WERI-Rb-1 (cell line): ENCODE measurements at regions not wholly inside any gene's neighbourhood (a gene's known extent, or its start where the extent isn't known, plus 50 kb on each side); places are given as distances from the start of the nearest gene placed in this dataset.

ENCODE experiments used
- DNase-seq: peaks from one replicate; pipeline ENCODE4 v3.0.0-alpha.2; 2020
- H3K27ac ChIP-seq: fragments of 250-450 bp; sonication (Bioruptor Pico); 2 replicates; pipeline ENCODE4 v1.5.1; 2020; ENCODE audit warnings: mild to moderate bottlenecking, moderate library complexity
- H3K27me3 ChIP-seq: fragments of 250-450 bp; sonication (Bioruptor Pico); 2 replicates; pipeline ENCODE4 v1.5.1; 2021; ENCODE audit warnings: mild to moderate bottlenecking, low read depth, moderate library complexity; ENCODE audit not compliant: insufficient read depth, severe bottlenecking
- H3K36me3 ChIP-seq: fragments of 250-450 bp; sonication (Bioruptor Pico); 2 replicates; pipeline ENCODE4 v1.5.1; 2020; ENCODE audit warnings: mild to moderate bottlenecking, moderate library complexity
- H3K4me3 ChIP-seq: 2 replicates; pipeline ENCODE4 v1.5.1; 2011; ENCODE audit warnings: low read depth, mild to moderate bottlenecking, control low read depth, low read length
- H3K9me3 ChIP-seq: fragments of 250-450 bp; sonication (Bioruptor Pico); 2 replicates; pipeline ENCODE4 v1.5.1; 2021; ENCODE audit warnings: mild to moderate bottlenecking, moderate library complexity; ENCODE audit not compliant: severe bottlenecking
- CTCF ChIP-seq: IDR thresholded peaks from 2 replicates; pipeline ENCODE4 v1.5.1; 2011; ENCODE audit warnings: low read depth, mild to moderate bottlenecking, control low read depth, inconsistent platforms, low read length

- Histone ChIP-seq H3K9me3 (no peaks in the 10 kb centered on the region), H3K36me3 (no peaks in the 10 kb centered on the region), H3K4me3 (no peak overlapping the region), H3K27ac (no peak overlapping the region), H3K27me3 (peaks cover 56% of the 10 kb centered on the region)
- TF ChIP-seq CTCF, result no peak
- no peak for DNase-seq
Measured at GRCh38 chr2:67055387-67056304, 341.5 kb upstream of the ETAA1 start.

GRCh38 chr2:67057123-67057522, 340.0 kb upstream of the ETAA1 start:
- H3K27ac ChIP-seq, result no peak overlapping the region
- no peaks in the 10 kb centered on the region for H3K9me3 ChIP-seq

GRCh38 chr2:67057901-67058703, 339.0 kb upstream of the ETAA1 start:
- H3K36me3 ChIP-seq, result no peaks in the 10 kb centered on the region
- no peak overlapping the region for H3K4me3 ChIP-seq
- H3K9me3 ChIP-seq, result no peaks in the 10 kb centered on the region
- no peak for DNase-seq
- no peak overlapping the region for H3K27ac ChIP-seq
- H3K27me3 ChIP-seq, result peaks cover 54% of the 10 kb centered on the region
- TF ChIP-seq CTCF, result no peak

More at GRCh38 chr2:67057123-67057522, 340.0 kb upstream of the ETAA1 start:
- no peak overlapping the region for H3K4me3 ChIP-seq
- peaks cover 55% of the 10 kb centered on the region for H3K27me3 ChIP-seq
- no peaks in the 10 kb centered on the region for H3K36me3 ChIP-seq
- TF ChIP-seq CTCF, result no peak
- no peak for DNase-seq

GRCh38 chr2:67065046-67065445, 332.1 kb upstream of the ETAA1 start:
- Histone ChIP-seq H3K27me3 (peaks cover 54% of the 10 kb centered on the region), H3K9me3 (no peaks in the 10 kb centered on the region), H3K27ac (no peak overlapping the region), H3K4me3 (no peak overlapping the region), H3K36me3 (no peaks in the 10 kb centered on the region)
- DNase-seq, result no peak
- no peak for TF ChIP-seq CTCF

GRCh38 chr2:67066782-67067181, 330.4 kb upstream of the ETAA1 start:
- H3K9me3 ChIP-seq, result no peaks in the 10 kb centered on the region

More at GRCh38 chr2:67066782-67067181, 330.4 kb upstream of the ETAA1 start:
- H3K36me3 ChIP-seq, result no peaks in the 10 kb centered on the region
- H3K4me3 ChIP-seq, result no peak overlapping the region
- TF ChIP-seq CTCF, result no peak
- no peak overlapping the region for H3K27ac ChIP-seq
- no peak for DNase-seq
- H3K27me3 ChIP-seq, result peaks cover 41% of the 10 kb centered on the region
